ENCODE measurements at regions not wholly inside any gene's neighbourhood (a gene's known extent, or its start where the extent isn't known, plus 50 kb on each side); places are given as distances from the start of the nearest gene placed in this dataset.
A peak's percentile ranks its signal among the peaks of the same experiment; 100 is the strongest.

GRCh38 chr4:77372375-77372774 lies 215.4 kb downstream of the CCNG2 start:
- DNase-seq = no peak

- DNase-seq = no peak
These were observed 219.0 kb downstream of the CCNG2 start for GRCh38 chr4:77375866-77376607.

GRCh38 chr4:77376788-77377460 lies 219.9 kb downstream of the CCNG2 start:
- DNase-seq = no peak

GRCh38 chr4:77384094-77384493 lies 221.5 kb upstream of the CXCL13 start:
- no peak for DNase-seq

- DNase-seq = peak; percentile 22 to 43
These were observed 220.3 kb upstream of the CXCL13 start for GRCh38 chr4:77385124-77385969.

- no peak for DNase-seq
These were observed 211.6 kb upstream of the CXCL13 start for GRCh38 chr4:77393996-77394395.

- DNase-seq = no peak
These were observed 210.1 kb upstream of the CXCL13 start for GRCh38 chr4:77395481-77395880.

- DNase-seq = no peak
These were observed 207.4 kb upstream of the CXCL13 start for GRCh38 chr4:77398256-77398655.

GRCh38 chr4:77399831-77400230 lies 205.8 kb upstream of the CXCL13 start:
- DNase-seq = no peak

GRCh38 chr4:77413766-77414165 lies 191.9 kb upstream of the CXCL13 start:
- no peak for DNase-seq

GRCh38 chr4:77415689-77416088 lies 189.9 kb upstream of the CXCL13 start:
- DNase-seq = no peak

GRCh38 chr4:77418333-77418732 lies 187.3 kb upstream of the CXCL13 start:
- DNase-seq = no peak

- no peak for DNase-seq
These were observed 174.8 kb upstream of the CXCL13 start for GRCh38 chr4:77430847-77431246.

GRCh38 chr4:77431546-77431945 lies 174.1 kb upstream of the CXCL13 start:
- no peak for DNase-seq

- DNase-seq = no peak
These were observed 172.8 kb upstream of the CXCL13 start for GRCh38 chr4:77432717-77433417.

- peak; percentile 42 to 48 for DNase-seq
These were observed 172.2 kb upstream of the CXCL13 start for GRCh38 chr4:77433418-77433733.

- no peak for DNase-seq
These were observed 171.1 kb upstream of the CXCL13 start for GRCh38 chr4:77434299-77435092.

- DNase-seq = no peak
These were observed 168.5 kb upstream of the CXCL13 start for GRCh38 chr4:77437079-77437478.

GRCh38 chr4:77438549-77438948 lies 167.1 kb upstream of the CXCL13 start:
- DNase-seq = no peak

- DNase-seq = no peak
These were observed 161.7 kb upstream of the CXCL13 start for GRCh38 chr4:77443941-77444340.

- DNase-seq = no peak
These were observed 159.8 kb upstream of the CXCL13 start for GRCh38 chr4:77445823-77446222.

- DNase-seq = no peak
These were observed 159.0 kb upstream of the CXCL13 start for GRCh38 chr4:77446601-77447000.

Data from inflammatory macrophage (primary cell).